ENCODE measurements at regions not wholly inside any gene's neighbourhood (a gene's known extent, or its start where the extent isn't known, plus 50 kb on each side); places are given as distances from the start of the nearest gene placed in this dataset.
"Not testable (repeated sequence)": the region's sequence is repeated elsewhere in the genome, so short reads cannot be mapped to it uniquely, and the experiment has no call there.

DNA sequence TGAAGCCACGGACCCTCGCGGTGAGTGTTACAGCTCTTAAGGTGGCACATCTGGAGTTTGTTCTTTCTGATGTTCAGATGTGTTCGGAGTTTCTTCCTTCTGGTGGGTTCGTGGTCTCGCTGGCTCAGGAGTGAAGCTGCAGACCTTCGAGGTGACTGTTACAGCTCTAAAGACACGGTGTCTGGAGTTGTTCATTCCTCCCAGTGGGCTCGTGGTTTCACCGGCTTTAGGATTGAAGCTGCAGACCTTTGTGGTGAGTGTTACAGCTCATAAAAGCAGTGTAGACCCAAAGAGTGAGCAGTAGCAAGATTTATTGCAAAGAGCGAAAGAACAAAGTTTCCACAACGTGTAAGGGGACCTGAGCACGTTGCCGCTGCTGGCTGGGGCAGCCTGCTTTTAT lies 313.7 kb upstream of the MAGI2 start:
- TF ChIP-seq, protein P1, sequence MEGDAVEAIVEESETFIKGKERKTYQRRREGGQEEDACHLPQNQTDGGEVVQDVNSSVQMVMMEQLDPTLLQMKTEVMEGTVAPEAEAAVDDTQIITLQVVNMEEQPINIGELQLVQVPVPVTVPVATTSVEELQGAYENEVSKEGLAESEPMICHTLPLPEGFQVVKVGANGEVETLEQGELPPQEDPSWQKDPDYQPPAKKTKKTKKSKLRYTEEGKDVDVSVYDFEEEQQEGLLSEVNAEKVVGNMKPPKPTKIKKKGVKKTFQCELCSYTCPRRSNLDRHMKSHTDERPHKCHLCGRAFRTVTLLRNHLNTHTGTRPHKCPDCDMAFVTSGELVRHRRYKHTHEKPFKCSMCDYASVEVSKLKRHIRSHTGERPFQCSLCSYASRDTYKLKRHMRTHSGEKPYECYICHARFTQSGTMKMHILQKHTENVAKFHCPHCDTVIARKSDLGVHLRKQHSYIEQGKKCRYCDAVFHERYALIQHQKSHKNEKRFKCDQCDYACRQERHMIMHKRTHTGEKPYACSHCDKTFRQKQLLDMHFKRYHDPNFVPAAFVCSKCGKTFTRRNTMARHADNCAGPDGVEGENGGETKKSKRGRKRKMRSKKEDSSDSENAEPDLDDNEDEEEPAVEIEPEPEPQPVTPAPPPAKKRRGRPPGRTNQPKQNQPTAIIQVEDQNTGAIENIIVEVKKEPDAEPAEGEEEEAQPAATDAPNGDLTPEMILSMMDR (IDR thresholded peaks at IDR 0.05), result not testable (repeated sequence)
- TF ChIP-seq POLR2A (IDR thresholded peaks at IDR 0.05), result not testable (repeated sequence)

All from uterus (tissue), 2 donors.